ENCODE measurements at regions not wholly inside any gene's neighbourhood (a gene's known extent, or its start where the extent isn't known, plus 50 kb on each side); places are given as distances from the start of the nearest gene placed in this dataset.
A peak's percentile ranks its signal among the peaks of the same experiment; 100 is the strongest.

DNA sequence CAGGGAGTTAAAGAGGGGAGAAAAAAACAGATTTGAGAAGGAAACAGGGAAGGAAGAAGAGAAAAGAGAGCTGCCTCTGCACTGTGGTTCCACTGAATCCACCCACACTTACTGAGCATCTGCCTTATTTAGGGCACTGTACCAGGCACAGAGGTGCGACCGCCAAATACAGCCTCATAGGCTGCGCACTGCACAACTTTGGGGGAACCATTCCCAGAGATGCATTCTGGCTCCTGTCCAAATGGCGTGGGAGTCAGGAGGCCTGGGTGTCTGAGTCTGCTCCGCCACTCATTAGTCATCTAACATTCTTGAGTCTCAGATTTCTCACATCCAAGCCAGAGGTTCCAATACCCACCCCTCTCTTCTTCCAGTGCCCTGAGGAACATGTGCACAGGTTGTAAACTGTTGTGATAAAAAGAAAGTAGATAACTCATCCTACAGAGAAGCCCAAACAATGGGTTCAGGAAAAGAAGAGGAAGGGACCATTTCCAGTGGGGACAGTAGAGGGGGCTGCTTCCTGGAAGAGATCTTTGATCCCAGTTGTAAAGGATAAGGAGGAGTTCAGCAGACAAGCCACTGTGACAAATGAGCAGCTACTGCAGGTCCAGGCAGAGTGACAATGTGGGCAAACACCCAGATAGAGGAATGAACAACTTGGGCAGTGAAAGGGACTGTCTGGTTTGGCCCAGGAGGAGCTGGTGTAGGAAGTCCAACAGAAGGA lies 254.6 kb downstream of the UACA start:
- peaks cover 19% of the 10 kb centered on the region for H3K4me1 Mint-ChIP-seq (ENCODE audit: low read depth)
- TF ChIP-seq, protein P1, sequence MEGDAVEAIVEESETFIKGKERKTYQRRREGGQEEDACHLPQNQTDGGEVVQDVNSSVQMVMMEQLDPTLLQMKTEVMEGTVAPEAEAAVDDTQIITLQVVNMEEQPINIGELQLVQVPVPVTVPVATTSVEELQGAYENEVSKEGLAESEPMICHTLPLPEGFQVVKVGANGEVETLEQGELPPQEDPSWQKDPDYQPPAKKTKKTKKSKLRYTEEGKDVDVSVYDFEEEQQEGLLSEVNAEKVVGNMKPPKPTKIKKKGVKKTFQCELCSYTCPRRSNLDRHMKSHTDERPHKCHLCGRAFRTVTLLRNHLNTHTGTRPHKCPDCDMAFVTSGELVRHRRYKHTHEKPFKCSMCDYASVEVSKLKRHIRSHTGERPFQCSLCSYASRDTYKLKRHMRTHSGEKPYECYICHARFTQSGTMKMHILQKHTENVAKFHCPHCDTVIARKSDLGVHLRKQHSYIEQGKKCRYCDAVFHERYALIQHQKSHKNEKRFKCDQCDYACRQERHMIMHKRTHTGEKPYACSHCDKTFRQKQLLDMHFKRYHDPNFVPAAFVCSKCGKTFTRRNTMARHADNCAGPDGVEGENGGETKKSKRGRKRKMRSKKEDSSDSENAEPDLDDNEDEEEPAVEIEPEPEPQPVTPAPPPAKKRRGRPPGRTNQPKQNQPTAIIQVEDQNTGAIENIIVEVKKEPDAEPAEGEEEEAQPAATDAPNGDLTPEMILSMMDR (IDR thresholded peaks at IDR 0.05; ENCODE audit: unreplicated experiment): no peak
- peaks cover 4% of the 10 kb centered on the region for H3K36me3 Mint-ChIP-seq (ENCODE audit: insufficient read depth)
- peak overlapping the region; percentile 9 for H3K27ac Mint-ChIP-seq
- peaks cover 20% of the 10 kb centered on the region for H3K9me3 Mint-ChIP-seq (ENCODE audit: low read depth)
- H3K27me3 Mint-ChIP-seq: peaks cover 14% of the 10 kb centered on the region
- DNase-seq (ENCODE audit: low spot score, unreplicated experiment): no peak
- H3K4me3 Mint-ChIP-seq (ENCODE audit: low read depth): no peak overlapping the region

DNA sequence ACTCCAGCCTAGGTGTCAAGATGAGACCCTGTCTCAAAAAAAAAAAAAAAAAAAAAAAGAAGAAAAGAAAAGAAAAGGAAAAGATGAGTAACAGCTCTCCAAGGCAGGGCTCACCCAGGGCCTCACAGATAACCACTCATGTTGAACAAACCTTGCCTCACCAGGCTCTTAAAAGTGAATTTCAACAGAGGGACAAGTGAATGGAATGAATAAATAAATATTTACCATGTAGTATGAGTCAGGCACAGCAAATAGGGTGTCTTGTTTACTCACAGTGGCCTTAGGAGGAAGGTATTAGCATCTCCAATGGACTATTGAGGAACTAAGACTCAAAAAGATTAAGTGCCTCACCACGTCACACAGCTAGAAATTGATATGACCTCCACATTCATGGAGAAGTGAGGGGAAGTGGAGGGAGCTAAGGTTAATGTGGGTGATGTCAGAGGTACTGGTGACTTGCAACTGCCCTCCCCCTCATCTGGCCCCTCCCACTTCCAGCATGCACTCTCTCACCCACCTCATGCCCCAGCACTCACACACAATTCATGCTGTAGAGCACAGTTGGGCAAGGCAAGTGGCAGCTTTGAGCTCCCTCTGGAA lies 255.5 kb downstream of the UACA start:
- H3K9me3 Mint-ChIP-seq (ENCODE audit: low read depth): peaks cover 20% of the 10 kb centered on the region
- peaks cover 19% of the 10 kb centered on the region for H3K4me1 Mint-ChIP-seq (ENCODE audit: low read depth)
- no peak overlapping the region for H3K4me3 Mint-ChIP-seq (ENCODE audit: low read depth)
- TF ChIP-seq, protein P1 (IDR thresholded peaks at IDR 0.05; ENCODE audit: unreplicated experiment): no peak
- H3K27me3 Mint-ChIP-seq: peaks cover 21% of the 10 kb centered on the region
- peak overlapping the region; percentile 52 for H3K27ac Mint-ChIP-seq
- DNase-seq (ENCODE audit: low spot score, unreplicated experiment): no peak
- peaks cover 4% of the 10 kb centered on the region for H3K36me3 Mint-ChIP-seq (ENCODE audit: insufficient read depth)

DNA sequence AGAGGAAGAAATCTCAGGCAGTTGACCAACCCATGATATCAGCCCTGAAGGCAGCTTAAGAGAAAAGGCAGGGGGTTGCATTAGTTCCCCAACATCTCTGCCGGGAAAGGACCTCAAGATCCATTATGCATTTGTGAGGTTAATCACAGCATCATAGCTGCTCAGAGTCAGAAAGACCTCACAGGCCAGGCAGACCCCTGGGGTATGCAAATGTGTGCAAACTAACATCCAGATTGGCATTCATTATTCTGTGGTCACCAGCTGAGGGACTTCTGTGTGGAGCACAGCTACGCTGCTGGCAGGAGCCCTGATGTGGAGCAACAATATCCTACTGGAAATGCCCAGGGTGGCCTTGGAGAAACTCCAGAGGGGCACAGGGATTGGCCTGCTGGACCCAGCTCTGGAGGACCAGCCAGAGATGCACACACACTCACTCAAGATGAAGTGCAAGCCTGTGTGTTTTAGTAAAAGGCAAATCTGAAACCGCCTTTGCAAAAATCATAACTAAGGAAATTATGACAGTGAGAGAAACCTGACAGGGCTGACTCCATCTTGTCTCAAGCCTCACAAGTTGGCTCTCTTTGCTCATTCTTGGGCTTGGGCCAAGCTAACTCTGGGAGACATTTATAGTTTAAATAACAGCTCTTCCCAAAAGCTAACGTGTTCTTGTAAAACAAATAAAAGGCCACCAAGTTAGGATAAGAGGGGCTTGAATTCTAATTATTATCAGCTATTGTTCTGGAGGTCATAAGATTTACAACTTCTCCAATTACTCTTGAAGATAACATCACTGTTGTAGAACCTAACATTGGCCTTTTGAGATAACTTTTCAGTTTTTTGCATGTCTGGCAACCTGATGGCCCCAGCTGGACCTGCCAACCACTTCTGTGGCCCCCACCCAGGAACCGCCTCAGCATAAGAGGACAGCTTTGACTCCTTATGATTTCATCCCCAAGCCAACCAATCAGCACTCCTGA lies 257.1 kb downstream of the UACA start:
- H3K36me3 Mint-ChIP-seq (ENCODE audit: insufficient read depth): peaks cover 4% of the 10 kb centered on the region
- H3K27me3 Mint-ChIP-seq: peaks cover 35% of the 10 kb centered on the region
- peaks cover 19% of the 10 kb centered on the region for H3K4me1 Mint-ChIP-seq (ENCODE audit: low read depth)
- peaks cover 13% of the 10 kb centered on the region for H3K9me3 Mint-ChIP-seq (ENCODE audit: low read depth)
- H3K4me3 Mint-ChIP-seq (ENCODE audit: low read depth): no peak overlapping the region
- TF ChIP-seq, protein P1 (IDR thresholded peaks at IDR 0.05; ENCODE audit: unreplicated experiment): no peak
- no peak overlapping the region for H3K27ac Mint-ChIP-seq
- DNase-seq (ENCODE audit: low spot score, unreplicated experiment): no peak

DNA sequence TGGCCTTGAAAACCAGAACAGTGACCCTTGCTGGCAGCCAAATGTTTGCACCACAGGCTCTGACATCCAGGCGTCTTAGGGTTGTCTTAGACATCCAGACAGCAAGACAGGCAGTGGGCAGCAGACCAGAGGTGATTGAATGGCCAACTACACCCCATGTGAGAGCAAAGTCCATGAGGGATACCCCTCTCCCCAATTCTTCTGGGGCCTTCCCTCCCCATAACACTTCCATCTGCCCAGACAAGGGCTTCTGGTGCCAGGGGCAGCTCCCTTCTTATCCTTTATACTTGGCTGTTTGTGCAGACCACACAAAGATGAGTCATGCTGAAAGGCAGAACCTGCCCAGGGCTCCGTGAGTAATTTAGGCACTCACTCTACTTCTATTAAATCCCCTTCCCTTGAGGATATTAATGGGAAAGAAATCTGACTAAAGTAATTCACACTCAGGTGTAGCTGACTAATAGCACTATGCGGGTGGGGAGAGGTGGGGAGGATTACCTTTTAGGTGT lies 257.9 kb downstream of the UACA start:
- no peak for DNase-seq (ENCODE audit: low spot score, unreplicated experiment)
- Mint-ChIP-seq H3K4me1 (ENCODE audit: low read depth) (peaks cover 19% of the 10 kb centered on the region), H3K4me3 (ENCODE audit: low read depth) (no peak overlapping the region), H3K36me3 (ENCODE audit: insufficient read depth) (peaks cover 2% of the 10 kb centered on the region), H3K9me3 (ENCODE audit: low read depth) (peaks cover 6% of the 10 kb centered on the region), H3K27me3 (peaks cover 37% of the 10 kb centered on the region), H3K27ac (no peak overlapping the region)
- TF ChIP-seq, protein P1 (IDR thresholded peaks at IDR 0.05; ENCODE audit: unreplicated experiment): no peak

DNA sequence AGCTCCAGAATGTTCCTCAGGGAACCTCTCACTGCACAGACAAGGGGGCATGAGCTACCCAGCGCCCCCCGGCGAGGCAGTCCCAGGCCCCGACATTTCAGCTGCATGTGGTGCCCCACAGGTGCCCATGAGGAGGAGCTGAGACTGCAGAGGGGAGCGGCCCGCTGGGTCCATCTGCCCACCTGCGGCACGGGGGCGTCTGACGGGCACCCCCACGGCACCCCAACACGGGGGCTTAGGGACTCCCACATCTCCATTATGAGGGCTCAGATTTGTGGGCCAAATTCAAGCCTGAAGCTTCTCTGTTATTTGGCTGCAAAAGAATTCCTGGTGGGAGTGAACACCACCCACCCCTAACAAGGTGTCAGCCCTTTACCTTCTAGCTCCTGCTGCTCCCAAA lies 258.4 kb downstream of the UACA start:
- no peaks in the 10 kb centered on the region for H3K36me3 Mint-ChIP-seq (ENCODE audit: insufficient read depth)
- TF ChIP-seq, protein P1 (IDR thresholded peaks at IDR 0.05; ENCODE audit: unreplicated experiment): no peak
- H3K27me3 Mint-ChIP-seq: peaks cover 39% of the 10 kb centered on the region
- no peak overlapping the region for H3K4me3 Mint-ChIP-seq (ENCODE audit: low read depth)
- H3K4me1 Mint-ChIP-seq (ENCODE audit: low read depth): peaks cover 19% of the 10 kb centered on the region
- no peak overlapping the region for H3K27ac Mint-ChIP-seq
- no peak for DNase-seq (ENCODE audit: low spot score, unreplicated experiment)
- H3K9me3 Mint-ChIP-seq (ENCODE audit: low read depth): peaks cover 1% of the 10 kb centered on the region

Data from progenitor cell of endocrine pancreas (in vitro differentiated cells).